Calu3 (cell line): ENCODE measurements at regions not wholly inside any gene's neighbourhood (a gene's known extent, or its start where the extent isn't known, plus 50 kb on each side); places are given as distances from the start of the nearest gene placed in this dataset.

ENCODE experiments used
- BruUV-seq: library from RNA; stranded (reverse); fragments of 400-500 nt; replicated peaks from 2 replicates; lab custom pipeline; 2021; lab: Mats Ljungman, UMichigan
- CTCF ChIA-PET: fragments of 300-600 bp; sonication (Branson Sonifier 250); formaldehyde crosslinking; loops from one replicate; lab custom pipeline; 2022; ENCODE audit warnings: antibody characterized with exemption; lab: Charles Lee
- DNase-seq: peaks from one replicate; pipeline ENCODE4 v3.0.0; 2022
- H3K27ac Mint-ChIP-seq: one replicate; pipeline ENCODE4 v1.8.0; 2022; ENCODE audit warnings: mixed read lengths; ENCODE audit not compliant: unreplicated experiment
- H3K27me3 Mint-ChIP-seq: one replicate; pipeline ENCODE4 v1.8.0; 2022; ENCODE audit warnings: mixed read lengths; ENCODE audit not compliant: unreplicated experiment
- H3K36me3 Mint-ChIP-seq: one replicate; pipeline ENCODE4 v1.8.0; 2022; ENCODE audit warnings: mild to moderate bottlenecking, moderate library complexity, mixed read lengths; ENCODE audit not compliant: insufficient read depth, unreplicated experiment
- H3K4me1 Mint-ChIP-seq: one replicate; pipeline ENCODE4 v1.8.0; 2022; ENCODE audit warnings: mild to moderate bottlenecking, low read depth, mixed read lengths; ENCODE audit not compliant: unreplicated experiment
- H3K4me3 Mint-ChIP-seq: one replicate; pipeline ENCODE4 v1.8.0; 2022; ENCODE audit warnings: mild to moderate bottlenecking, low read depth, moderate library complexity, mixed read lengths; ENCODE audit not compliant: unreplicated experiment
- H3K9me3 Mint-ChIP-seq: one replicate; pipeline ENCODE4 v1.8.0; 2022; ENCODE audit warnings: low read depth, mixed read lengths; ENCODE audit not compliant: unreplicated experiment
- CTCF ChIP-seq: fragments of 200-600 bp; IDR thresholded peaks from one replicate; pipeline ENCODE4 v1.8.0; 2022; ENCODE audit warnings: antibody characterized with exemption; ENCODE audit not compliant: unreplicated experiment
- intact Hi-C: fragments of 100-400 bp; cut with micrococcal nuclease; formaldehyde crosslinking; loops from one replicate; pipeline ENCODE4 v1.10.0; 2022; ENCODE audit not compliant: unreplicated experiment

- no peaks in the 10 kb centered on the region for H3K27me3 Mint-ChIP-seq
Observed at GRCh38 chr10:36302086-36302485, 660.0 kb upstream of the FZD8 start.

GRCh38 chr10:36301539-36301938 lies 659.4 kb upstream of the FZD8 start:
- no peak for TF ChIP-seq CTCF
- H3K27ac Mint-ChIP-seq, result no peak overlapping the region
- peaks cover 2% of the 10 kb centered on the region for H3K9me3 Mint-ChIP-seq
- BruUV-seq, result no TSS peak
- no peaks in the 10 kb centered on the region for H3K4me1 Mint-ChIP-seq
- CTCF ChIA-PET, result no interaction called here
- no peaks in the 10 kb centered on the region for H3K36me3 Mint-ChIP-seq
- H3K27me3 Mint-ChIP-seq, result no peaks in the 10 kb centered on the region
- no peak for DNase-seq
- H3K4me3 Mint-ChIP-seq, result no peak overlapping the region
- intact Hi-C loops, result no loop called here

More at GRCh38 chr10:36302086-36302485, 660.0 kb upstream of the FZD8 start:
- no TSS peak for BruUV-seq
- Mint-ChIP-seq H3K27ac (no peak overlapping the region), H3K4me3 (no peak overlapping the region), H3K36me3 (no peaks in the 10 kb centered on the region), H3K9me3 (peaks cover 2% of the 10 kb centered on the region), H3K4me1 (no peaks in the 10 kb centered on the region)
- DNase-seq, result no peak
- CTCF ChIA-PET, result no interaction called here
- intact Hi-C loops, result no loop called here
- no peak for TF ChIP-seq CTCF

- H3K27ac Mint-ChIP-seq, result no peak overlapping the region
- CTCF ChIA-PET, result no interaction called here
- no peaks in the 10 kb centered on the region for H3K4me1 Mint-ChIP-seq
- H3K27me3 Mint-ChIP-seq, result no peaks in the 10 kb centered on the region
- H3K9me3 Mint-ChIP-seq, result peaks cover 2% of the 10 kb centered on the region
- intact Hi-C loops, result no loop called here
- H3K4me3 Mint-ChIP-seq, result no peak overlapping the region
- no peaks in the 10 kb centered on the region for H3K36me3 Mint-ChIP-seq
- no TSS peak for BruUV-seq
- DNase-seq, result no peak
- no peak for TF ChIP-seq CTCF
Observed at GRCh38 chr10:36301139-36301538, 659.0 kb upstream of the FZD8 start.

GRCh38 chr10:36283827-36284226 lies 641.7 kb upstream of the FZD8 start:
- H3K9me3 Mint-ChIP-seq, result peaks cover 12% of the 10 kb centered on the region
- CTCF ChIA-PET, result interaction anchor here (0.6 kb wide), 1 partner anchor 91 kb away, joined by 3 read pairs; no protein-coding TSS in a partner anchor
- no TSS peak for BruUV-seq
- no peak overlapping the region for H3K27ac Mint-ChIP-seq
- no peaks in the 10 kb centered on the region for H3K4me1 Mint-ChIP-seq
- no peaks in the 10 kb centered on the region for H3K27me3 Mint-ChIP-seq
- no peak for DNase-seq
- no peak overlapping the region for H3K4me3 Mint-ChIP-seq
- intact Hi-C loops, result no loop called here
- no peaks in the 10 kb centered on the region for H3K36me3 Mint-ChIP-seq
- TF ChIP-seq CTCF, result no peak
